GM21381 (cell line): ENCODE measurements at regions not wholly inside any gene's neighbourhood (a gene's known extent, or its start where the extent isn't known, plus 50 kb on each side); places are given as distances from the start of the nearest gene placed in this dataset.
"Not testable (repeated sequence)": the region's sequence is repeated elsewhere in the genome, so short reads cannot be mapped to it uniquely, and the experiment has no call there.

Source experiments
- ATAC-seq: cut with Tn5 transposase; IDR thresholded peaks from one replicate; pipeline ENCODE4 v1.9.1; 2021; ENCODE audit warnings: mild to moderate bottlenecking, moderate library complexity; ENCODE audit not compliant: unreplicated experiment

GRCh38 chr10:125257521-125258108, 97.3 kb upstream of the CTBP2 start:
- ATAC-seq: no peak

GRCh38 chr10:125256026-125256425, 95.7 kb upstream of the CTBP2 start:
- no peak for ATAC-seq

DNA sequence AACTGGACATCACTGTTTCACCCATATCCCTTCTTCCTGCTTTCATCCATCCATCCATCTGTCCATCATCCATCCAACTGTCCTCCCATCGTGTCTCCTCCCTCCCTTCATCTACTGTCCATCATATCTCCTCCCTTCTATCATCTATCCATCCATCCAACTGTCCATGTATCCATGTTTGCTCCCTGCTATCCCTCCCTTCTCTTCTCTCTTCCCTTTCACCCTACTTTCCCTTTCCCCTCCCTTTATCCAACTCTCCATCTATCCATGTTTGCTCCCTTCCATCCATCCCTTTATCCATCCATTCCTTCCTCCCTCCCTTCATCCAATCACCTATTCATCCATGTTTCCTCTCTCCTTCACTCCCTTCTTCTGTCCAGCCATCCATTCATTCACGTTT, 92.6 kb upstream of the CTBP2 start:
- no peak for ATAC-seq

GRCh38 chr10:125250834-125251233, 90.5 kb upstream of the CTBP2 start:
- not testable (repeated sequence) for ATAC-seq

- ATAC-seq: no peak
Measured at GRCh38 chr10:125249948-125250347, 89.6 kb upstream of the CTBP2 start.

DNA sequence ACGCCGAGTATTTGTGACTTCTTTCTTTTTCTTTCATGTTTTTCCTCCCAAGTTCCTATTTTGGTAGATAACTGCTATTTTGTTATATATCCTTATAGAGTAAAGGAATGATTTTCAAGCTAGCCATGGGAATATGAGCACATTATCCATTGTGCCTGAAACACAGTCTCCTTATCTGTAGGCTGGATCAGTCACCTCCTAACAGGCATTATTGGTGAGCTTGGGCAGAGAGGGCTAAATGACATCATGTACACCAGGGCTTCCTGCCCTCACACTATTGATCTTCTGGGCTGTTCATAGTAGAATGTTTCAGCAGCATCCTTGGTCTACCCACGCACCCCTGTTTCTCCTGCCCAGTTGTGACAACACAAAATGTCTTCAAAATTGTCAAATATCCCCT, 88.1 kb upstream of the CTBP2 start:
- ATAC-seq: no peak

- no peak for ATAC-seq
Measured at GRCh38 chr10:125247576-125247975, 87.2 kb upstream of the CTBP2 start.

GRCh38 chr10:125243532-125244253, 83.3 kb upstream of the CTBP2 start:
- no peak for ATAC-seq

GRCh38 chr10:125238682-125239081, 78.3 kb upstream of the CTBP2 start:
- no peak for ATAC-seq

DNA sequence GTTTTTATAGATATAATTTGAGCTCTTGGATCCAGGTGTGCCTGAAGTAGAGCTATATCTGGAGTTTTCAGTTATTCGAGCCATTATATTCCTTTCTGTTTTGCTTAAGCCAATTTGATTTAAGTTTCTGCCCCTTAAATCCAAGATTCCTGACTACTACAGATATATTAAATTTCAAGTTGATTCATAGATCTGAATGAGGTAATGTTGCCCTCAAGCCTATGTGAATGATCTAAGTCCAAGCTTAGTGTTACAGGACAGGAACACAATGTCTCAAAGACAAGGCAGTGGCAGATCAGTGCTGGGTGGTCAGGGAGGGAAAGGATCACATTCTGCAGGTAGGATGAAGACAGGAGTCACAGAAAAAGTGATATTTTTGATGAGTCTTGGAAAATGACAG, 75.7 kb upstream of the CTBP2 start:
- no peak for ATAC-seq

DNA sequence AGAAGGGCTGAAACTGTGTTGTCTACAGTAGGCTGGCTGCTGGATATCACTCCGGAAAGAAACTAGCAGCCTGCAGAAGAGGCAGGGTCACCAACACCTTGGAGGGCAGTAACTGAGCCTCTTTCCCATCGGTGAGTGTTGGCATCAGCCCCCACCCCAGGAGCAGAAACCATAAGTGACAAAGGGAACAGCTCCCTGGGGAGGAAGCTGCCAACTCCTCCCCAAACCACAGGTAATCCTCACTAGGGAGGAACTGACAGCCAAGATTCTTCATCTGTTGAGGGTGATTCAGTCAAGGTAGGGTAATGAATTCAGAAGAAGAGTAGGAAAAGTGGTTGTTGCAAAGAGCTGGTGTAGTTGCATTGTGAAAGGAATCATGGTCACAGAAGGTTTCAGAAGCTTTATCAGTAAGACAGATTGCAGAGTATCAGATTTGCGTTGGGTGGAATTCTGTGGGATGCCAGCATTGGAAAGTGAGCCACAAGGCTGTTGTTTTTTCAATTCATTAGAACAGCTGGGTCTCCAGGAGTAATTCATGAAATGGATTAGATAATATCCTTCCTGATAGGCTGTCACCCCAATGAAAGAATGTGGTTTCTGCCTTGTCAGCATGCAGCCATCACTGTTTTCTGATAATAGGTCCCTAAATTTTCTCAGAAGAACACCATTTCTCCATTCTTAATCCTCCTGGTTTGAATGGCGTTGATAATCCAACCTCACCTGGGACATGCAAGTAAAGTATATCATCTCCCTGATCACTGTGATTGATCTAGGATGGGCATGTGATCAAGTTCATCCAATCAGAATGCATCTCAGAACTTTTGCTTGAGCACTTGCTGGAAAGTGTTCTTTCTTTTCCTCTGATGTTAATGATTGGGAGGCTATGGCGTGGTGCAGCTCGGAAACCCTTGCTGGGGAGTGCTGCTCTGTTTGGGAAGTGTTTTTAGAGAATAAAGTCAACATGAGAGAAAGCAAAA, 75.0 kb upstream of the CTBP2 start:
- no peak for ATAC-seq

DNA sequence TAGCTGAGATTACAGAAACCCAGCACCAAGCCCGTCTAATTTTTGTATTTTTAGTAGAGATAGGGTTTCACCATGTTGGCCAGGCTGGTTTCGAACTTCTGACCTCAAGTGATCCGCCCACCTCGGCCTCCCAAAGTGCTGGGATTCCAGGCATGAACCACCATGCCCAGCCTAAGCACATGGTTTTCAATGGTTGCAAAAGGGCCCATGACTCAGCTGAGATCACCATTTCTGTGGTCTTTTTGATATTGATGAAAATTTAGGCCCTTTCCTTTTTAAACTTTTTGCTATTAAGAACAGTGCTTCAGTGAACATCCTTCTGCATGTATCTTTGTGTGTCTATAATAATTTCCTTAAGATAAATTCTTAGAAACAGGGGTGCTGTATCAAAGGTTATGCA, 74.2 kb upstream of the CTBP2 start:
- ATAC-seq: not testable (repeated sequence)

DNA sequence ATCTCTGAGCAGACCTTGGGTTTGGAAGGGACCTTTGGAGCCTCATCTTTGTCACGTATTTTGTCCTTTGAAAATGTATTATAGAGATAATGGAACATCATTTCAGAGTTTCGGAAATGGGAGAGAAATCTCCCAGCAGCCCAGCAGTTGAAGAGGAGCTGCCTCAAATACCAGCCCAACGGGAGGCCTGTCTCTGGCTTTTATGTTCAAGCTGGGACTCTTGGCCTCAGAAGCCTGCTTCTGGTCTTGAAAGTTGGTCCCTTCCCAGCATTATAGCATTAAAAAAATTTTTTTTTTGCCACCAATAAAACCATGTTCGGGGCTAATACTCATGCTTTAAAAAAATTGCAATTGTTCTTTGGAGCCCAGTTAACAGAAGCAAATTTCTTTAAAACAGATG, 73.4 kb upstream of the CTBP2 start:
- no peak for ATAC-seq

DNA sequence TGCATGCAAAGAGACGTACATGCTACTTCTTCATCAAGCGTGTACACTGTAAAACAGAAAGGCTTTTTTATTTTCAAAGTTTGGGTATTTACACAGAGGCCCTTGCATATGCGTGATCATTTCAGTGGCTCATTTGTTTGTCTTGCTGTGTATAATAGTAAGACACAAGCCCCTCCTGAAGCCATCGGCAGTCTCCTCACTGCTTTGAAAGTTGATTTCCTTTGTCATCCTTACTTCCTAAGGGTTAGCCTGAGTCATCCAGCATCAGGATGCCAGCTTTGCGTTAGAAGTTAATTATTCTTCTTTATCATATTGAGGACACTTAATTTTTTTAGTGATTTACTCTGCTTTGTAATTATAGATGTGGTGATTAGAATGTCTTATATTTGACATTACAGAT, 72.5 kb upstream of the CTBP2 start:
- ATAC-seq: no peak

DNA sequence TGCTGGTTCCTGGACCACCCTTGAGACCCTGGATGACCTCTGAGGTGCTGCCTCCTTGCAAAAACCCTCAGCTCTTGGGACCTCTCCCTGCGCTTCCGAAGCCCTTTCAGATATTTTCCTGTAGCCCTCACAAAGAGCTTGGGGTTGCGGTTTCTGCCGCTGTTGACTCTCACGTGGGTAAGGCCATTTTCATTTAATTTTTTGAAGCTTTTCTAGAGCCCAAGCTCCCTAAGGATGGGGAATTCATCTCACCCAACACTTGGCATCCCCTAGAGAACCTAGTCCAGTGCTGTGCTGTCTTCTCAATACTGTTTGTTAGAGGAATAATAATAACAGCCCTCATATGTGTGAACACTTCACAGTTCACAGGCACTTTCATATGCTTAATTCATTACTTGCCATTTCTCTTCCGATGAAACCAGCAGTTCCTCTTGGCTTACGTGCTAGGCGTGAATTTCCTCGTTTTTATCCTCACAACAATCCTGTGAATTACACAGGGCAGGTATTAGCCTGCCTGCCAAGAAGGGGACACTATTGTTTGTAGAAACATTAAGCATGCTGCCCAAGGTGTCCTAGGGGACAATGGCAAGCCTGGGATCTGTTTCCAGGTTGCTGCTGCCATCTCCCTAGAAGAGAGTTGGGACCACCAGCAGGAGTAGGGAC, 71.6 kb upstream of the CTBP2 start:
- ATAC-seq: no peak

- no peak for ATAC-seq
Measured at GRCh38 chr10:125231116-125231812, 70.9 kb upstream of the CTBP2 start.

DNA sequence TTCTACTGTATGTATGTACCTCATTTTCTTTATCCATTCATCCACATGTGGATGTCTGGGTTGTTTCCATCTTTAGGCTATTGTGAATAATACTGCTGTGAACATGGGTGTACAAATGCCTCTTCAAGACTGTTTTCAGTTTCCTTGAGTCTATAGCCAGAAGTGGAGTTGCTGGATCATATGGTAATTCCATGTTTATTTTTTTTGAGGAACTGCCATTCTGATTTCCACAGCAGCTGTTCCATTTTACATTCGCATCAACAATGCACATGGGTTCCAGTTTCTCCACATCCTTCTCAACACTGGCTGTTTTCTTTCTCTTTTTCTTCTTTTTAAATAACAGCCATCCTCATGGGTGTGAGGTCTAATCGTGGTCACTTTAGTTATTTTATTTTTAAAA, 69.9 kb upstream of the CTBP2 start:
- ATAC-seq: no peak

GRCh38 chr10:125228245-125228940, 68.0 kb upstream of the CTBP2 start:
- ATAC-seq: not testable (repeated sequence)

- ATAC-seq: no peak
Measured at GRCh38 chr10:125227546-125227945, 67.2 kb upstream of the CTBP2 start.

DNA sequence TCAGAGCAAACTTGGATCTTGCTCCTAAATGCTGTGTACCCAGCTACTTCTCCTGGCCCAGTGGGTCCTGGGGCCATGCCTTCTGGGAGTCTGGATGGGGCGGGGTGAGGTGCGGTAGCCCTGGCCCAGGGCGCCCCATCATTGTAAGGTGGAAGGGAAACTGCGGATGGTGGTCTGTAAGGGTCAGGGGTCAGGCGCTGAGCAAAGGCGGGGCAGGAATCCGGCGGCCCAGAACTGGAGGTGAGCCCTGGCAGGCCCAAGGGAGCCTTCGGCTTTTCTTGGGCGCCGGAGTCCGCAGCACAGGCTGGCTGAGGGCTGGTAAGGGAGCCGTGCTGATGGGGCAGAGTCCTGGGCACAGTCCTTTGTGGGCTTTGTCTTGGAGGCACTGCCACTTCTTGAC, 66.5 kb upstream of the CTBP2 start:
- no peak for ATAC-seq
